COR-L47 (cell line): ENCODE measurements at regions not wholly inside any gene's neighbourhood (a gene's known extent, or its start where the extent isn't known, plus 50 kb on each side); places are given as distances from the start of the nearest gene placed in this dataset.
"Not testable (repeated sequence)": the region's sequence is repeated elsewhere in the genome, so short reads cannot be mapped to it uniquely, and the experiment has no call there.

Source experiments
- DNase-seq: peaks from one replicate; lab custom pipeline; 2025; lab: John Stamatoyannopoulos, UW

DNA sequence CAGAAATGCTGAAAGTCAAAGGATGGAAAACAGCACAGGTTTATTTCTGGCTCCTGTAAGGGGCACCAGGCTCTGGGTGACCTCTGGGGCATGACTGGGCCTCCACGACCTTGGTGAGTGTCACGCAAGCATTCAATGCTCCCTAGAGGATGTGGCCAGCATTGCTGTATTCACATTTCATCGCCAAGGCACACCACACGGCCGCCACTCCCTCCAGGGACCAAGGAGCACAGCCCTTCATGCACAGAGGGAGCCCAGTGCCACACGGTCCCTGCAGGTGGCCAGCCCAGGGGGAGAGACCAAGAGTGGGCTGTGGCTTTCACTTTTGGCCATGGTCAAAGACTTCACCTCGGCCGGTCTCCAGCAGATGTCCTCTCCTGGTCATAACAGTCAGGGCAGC lies 137.4 kb upstream of the TNRC6C start:
- DNase-seq, result no peak

DNA sequence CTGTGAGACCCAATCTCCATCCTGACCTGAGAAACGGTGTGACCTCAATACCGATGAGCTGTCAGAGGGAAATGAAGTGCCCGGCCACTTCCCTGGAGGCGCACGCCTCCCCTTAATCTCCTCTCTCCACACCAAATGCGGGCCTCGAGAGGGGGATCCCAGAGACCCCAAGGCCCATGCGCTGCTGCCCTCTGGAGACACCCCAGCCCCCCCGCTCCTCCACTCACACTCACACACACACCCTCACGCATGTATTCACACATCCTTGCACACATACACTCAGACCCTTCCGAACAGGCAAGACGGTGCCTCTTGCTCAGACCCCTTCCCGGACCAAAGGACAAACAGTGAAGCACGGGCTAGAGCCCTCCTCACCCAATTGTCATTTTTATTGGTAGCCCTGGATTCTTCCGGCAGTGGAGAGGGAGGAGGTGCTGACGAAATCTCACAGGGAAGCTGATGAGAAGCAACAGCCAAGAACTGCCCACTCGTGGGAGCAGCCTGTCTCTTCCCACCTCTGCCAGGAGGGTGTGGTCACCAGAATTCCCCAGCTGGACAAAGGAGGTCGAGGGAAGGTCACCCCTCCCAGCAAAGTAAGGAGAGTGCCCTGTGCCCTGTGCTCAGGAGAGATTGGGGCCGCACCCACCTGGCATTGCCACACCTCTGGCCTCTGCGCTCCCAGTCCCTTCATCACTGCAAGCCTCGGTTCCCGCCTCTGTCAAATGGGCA lies 136.0 kb upstream of the TNRC6C start:
- no peak for DNase-seq

DNA sequence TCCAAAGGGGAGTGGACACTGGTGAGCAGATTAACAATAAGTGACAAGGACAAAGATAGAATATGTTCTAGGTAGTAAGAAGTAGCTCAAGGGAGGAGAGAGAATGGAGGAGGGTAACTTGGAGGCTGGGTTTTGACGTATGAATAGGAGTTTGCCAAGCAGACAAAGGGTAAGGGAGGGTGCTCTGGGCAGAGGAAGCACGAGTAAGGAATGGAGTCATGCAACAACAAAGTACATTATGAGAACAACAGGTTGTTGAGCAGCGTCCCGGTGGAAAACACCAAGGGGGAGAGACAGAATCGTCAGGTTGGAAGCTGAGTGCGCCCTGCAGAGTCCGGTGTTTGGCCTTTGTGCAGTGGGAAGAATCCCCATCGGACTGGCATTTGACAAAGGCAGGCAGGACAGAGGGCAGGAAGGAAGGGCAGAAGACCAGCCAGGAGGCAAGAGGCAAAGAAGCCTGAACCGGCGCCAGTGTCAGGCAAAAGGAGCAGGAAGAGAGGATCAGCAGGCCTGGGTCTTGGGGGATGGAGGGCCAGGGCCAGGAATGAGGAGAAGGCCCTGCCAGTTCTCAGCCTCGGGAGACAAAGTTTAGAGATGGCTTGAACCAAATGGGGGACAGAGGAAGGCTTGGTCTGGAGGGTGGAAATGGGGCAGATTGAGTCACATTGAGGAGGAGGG lies 134.3 kb upstream of the TNRC6C start:
- no peak for DNase-seq

DNA sequence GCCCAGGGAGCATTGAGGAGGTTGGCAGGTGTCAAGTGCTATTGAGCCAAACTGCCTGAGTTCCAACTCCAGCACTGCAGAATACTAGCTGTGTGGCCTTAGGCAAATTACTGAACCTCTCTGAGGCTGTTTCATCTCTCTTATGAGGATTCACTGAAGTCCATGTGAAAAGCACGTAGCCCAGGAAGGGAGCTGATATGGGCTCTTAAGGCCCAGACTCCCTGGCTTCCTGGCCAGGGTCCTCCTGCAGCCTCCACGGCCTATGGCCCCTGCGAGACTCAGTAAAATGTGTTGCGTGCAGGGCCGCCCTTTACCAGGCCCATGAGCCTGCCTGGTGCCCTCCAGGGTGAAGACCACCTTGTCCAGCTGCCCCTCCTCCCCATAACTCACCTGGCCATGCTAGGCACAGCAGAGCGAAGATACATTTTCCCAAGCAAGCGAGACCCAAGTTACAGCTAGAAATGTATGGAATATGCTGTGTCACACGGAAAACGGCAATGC lies 133.7 kb upstream of the TNRC6C start:
- DNase-seq, result no peak

DNA sequence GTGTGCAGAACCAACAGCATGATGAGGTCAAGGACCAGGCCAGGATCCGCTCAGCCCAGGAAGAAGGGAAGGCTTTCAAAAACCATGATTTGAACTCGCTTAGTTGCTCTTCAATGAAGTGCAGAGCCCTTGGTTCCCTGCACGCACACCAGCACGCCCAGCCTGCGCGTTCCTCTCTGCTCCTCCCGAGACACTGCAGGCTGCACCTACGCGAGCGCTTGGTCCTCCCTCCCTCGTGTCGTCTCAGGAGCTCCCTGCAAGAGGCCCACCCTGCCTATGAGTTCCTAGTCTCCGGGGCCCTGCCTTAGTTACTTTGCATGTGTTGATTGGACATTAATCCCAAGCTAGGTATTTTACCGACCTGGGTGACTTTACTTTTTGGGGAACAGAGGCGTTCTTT lies 132.9 kb upstream of the TNRC6C start:
- DNase-seq, result no peak

DNA sequence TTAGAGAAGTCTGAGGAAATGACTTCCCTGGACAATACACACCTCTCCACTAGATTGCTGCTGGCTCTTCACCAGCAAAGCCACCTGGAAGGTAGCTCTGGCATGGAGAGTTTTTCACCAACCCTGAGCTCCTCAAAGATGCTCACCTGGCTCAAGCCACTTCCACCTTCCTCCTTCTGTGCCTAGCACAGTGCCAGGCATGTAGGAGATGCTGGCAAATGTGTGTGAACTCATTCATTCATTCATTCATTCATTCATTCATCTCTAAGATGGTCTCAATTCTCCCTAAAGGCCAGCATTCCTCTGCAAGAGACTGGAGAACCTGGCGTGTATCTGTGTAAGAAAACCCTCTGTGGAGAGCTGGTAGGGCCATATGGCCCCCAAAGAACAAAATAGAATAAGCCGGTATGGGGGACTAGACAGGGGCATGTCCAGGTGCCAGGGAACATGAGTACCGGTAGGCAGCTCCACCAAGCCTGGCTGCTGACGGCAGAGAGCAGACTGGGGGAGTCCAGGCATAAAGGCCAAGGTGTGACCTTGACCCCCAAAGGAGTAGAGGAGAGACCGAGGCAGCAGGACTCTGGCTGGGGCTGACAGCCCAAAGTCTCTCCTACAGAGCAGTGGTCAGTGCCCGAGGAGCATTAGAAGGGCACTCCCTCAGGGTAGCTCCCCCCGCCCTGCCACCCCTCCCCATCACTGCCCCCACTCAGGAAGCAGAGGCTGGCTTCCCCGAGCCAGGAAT lies 132.2 kb upstream of the TNRC6C start:
- DNase-seq, result no peak

DNA sequence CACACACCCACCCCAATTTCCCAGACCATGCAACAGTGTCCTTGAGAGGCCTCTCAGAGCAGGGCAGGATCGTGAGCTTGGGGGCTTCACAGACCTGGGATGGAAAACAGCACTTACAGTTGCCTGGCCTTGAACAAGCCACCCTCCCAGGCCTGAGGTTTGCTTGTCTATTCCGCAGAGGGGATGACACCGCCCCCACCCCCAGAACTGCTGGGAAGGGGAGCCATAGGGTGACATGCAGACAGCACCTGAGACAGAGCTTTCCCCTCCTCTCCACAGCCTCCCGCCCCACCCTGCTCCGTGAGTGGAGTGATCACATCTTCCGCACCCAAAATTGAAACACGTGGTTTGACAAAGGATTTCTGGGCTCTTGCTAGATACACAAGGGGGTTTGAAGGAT lies 131.5 kb upstream of the TNRC6C start:
- no peak for DNase-seq

DNA sequence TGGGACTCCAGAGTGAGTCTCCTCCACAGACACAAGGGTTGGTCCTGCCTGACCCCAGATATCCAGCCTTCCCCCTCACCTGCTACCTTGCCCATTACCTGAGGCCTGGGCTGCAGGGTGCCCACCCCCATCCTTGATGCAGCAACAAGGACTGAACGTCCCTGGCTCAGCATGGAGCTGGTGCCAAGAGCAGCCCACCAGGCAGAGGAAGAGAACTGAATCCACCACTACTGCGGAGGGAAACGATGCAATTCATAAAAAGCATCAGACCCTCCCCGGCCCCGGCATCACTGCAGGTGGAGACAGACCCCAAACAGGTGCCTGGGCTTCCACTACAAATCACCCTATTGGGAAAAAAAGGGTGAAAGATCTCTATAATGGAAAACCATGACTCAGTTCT lies 131.0 kb upstream of the TNRC6C start:
- DNase-seq, result no peak

DNA sequence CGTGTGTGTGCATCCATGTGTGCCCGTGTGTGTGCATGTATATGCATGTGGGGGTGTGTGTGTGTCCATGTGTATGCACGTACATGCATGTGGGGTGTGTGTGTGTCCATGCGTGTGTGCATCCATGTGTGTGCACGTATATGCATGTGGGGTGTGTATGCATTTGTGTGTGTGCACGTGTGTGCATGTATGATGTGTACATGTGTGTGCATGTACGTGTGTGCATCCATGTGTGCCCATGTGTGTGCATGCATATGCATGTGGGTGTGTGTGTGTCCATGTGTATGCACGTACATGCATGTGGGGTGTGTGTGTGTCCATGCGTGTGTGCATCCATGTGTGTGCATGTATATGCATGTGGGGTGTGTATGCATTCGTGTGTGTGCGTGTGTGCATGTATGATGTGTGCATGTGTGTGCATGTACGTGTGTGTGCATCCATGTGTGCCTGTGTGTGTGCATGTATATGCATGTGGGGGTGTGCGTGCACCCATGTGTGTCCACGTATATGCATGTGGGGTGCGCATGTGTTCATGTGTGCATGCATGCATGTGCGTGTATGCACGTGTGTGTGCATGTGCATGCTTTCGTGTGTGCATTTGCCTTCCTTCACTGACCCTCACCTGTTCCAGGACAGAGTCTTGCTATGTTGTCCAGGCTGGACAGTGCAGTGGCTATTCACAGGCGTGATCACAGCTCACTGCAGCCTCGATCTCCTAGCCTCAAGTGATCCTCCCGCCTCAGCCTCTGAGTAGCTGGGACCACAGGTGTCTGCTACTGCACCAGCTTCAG lies 129.6 kb upstream of the TNRC6C start:
- no peak for DNase-seq

DNA sequence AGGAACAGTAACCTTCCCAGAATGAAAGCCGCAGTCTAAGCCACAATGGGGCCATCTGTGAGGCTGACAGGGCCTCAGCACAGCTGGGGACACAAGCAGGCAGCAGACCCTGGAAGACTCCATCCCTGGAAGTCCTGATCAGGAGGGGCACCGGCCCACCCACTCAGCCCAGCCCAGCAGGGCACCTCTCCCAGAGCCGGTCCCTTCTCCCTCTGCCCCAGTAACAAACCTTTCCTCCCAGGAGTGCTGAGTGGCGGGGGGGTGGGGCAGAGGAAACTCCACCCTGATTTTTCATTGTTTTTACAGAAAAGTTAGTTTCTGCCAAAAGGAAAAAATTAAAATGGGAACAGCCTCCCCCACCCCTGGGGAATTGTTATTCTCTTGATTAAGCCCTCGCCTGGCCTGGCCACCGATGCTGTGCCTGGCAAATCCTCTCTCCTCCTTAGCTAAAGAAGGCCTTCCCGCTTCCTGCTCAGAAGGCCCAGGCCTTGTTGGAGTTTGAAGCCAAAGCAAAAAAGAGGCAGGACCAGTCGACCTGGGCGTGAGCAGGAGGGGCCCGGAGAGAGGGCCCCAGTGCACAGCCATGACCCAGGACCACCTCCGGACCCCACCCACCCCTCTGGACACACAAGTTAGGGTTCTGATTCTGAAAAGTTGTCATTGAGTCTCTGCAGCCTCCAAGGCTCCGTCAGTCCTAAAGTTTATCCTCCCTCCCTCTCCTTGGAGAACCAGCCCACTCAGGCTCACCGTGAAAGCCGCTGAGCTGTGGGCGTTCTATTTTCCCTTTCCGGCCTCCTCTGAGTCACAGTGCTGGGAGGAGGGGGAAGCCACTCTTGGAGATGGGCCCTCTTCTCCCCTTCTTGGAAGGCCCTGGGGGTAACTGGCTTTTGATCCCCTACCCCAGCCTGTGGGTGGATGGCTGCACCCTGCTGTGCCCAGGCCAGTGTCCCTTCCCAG lies 128.4 kb upstream of the TNRC6C start:
- no peak for DNase-seq

DNA sequence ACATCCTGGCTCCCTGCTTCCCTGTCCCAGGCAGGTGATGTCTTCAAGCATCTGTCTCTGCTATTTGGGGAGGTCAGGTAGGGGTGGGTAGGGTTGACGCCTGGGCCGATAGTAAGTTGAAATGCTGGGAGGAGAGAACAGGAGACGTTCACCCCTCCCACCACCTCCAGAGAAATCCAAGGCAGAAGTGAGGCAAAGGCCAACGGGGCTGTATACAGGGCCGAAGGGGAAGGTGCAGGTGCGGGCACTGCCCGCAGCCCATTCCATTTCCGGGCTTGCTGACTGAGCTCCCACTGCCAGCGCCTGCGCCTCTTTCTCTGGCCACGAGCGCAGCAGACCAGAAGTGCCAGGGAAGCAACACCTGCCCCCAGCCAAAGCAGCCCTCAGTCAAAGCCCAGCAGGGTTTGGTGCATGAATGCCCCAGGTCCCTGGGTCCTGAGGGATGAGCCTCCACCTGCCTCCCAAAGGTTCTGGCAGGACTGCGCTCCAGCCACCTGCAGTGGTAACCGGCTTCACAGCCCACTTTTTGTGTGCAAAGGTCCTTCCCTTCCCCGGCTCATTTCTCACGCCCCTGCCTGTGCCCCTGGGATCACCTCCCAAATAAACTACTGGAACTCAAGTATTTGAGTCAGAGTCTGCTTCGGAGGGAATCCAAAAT lies 127.6 kb upstream of the TNRC6C start:
- no peak for DNase-seq

DNA sequence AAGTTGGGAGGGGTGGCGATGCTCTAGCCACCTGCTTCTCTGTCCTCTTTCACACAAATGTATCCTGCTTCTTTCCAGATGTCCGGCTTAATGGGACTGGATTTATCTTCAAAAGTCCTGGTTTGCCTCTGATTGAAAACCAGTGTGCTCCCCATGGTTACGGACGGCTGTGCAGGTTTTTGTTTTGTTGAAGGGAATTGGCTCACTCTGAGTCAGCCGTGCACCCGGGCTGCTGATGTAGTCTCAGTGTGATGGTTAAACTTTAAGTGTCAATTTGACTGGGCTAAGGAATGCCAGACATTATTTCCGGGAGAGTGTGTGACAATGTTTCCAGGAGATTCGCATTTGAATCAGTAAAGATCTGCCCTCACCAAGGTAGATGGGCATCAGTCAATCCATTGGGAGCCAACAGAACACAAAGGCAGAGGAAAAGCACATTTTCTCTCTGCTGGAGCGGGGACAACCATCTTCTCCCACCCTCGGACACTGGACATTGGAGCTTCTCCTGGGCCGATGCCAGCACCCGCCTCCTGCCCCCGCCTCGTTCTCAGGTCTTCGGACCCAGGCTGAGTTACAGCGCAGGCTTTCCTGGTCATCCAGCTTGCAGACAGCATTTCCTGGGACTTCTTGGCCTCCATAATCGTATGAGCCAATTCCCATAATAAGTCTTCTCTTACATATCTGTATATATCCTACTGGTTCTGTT lies 126.9 kb upstream of the TNRC6C start:
- no peak for DNase-seq

DNA sequence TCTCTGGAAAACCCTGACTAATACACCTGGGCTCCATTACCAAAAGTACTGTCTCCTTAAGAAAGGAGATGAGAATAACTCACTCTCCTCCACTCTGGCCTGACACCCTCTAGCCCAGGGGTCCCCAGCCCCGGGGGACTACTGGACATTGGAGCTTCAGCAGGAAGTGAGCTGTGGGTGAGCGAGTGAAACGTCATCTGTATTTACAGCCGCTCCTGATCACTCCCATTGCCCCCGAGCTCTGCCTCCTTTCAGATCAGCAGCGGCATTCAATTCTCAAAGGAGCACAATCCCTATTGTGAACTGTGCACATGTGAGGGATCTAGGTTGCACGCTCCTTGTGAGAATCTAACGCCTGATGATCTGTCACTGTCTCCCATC lies 126.3 kb upstream of the TNRC6C start:
- no peak for DNase-seq

DNA sequence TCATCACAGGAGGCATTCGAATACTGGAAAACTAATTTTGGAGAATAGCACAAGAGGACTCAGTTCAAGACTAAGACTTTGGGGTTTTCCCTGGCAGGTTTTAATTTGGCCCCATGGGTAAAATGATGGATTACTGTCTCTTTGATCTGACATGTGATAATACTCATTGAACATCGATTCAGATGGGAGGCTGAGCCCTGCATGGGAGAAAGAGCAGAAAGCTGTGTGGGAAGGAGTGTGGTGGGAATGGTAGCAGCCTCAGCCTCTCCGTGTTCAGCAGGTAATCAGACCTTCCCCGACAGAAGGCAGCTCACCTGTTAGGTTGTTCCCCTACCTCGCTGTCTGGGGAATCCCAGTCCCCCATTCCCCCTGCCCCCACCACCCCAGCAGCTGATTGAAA lies 124.7 kb upstream of the TNRC6C start:
- no peak for DNase-seq

DNA sequence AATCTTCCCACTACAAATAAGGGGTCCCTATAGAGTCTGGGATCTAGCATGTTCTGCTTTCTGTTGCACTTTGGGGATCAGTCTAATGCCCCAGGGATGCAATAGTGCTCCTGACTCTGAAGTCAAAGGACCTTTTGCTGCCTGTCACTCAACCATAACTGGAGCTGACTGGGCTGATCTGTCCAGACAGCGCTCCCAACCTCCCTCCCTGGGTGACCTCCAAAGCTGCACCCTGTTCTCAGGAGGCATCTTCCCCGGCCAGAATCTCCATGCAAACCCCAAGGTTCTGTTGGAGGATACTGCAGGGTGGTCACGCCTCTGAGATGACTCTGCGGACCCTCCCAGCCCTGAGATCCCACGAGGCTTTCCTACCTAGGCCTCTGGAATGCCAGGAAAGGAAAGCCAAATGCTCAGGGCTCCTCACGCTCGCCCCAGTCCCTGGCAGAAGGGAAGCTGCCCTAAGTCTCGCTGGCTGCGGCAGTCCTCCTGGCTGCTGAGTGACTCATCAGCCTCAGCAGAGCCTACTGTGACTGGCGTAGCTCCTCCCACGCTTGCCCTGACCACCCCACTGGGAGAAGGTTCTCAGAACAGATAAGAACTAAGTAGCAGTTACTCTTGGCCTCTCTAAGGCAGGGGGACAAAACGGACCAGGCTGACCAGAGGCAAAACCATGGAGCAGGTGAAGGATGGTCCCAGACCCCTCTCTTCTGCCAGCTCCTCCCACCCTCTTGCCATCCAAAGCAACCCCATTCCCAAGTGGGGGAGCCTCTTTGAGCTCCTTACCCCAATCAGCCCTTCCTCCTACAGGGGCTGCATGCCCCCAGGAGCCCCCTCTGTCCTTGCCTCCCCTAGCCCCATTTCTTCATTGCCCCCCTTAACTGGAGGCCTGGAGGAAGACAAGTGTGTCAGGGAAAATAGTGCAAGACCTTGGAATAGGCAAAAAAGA lies 124.1 kb upstream of the TNRC6C start:
- DNase-seq, result no peak

DNA sequence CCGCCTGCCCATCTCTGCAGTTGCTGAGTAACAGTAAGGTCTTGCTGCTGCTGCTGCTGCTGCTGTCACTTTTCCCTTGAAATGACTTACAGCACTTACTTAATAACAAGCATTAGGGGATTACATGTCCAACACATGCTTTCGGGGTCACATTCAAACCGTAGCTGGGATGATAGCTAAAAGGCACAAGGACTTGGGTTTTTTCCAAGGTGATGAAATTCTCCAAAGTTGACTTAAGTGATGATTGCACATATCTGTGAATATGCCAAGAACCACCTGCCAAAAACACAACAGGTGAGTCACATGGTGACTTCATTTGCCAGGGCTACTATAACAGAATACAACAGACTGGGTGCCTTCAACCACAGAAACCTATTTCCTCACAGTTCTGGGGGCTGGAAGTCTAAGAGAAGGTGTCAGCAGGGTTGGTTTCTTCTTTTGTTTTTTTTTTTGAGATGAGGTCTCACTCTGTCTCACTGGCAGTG lies 121.9 kb upstream of the TNRC6C start:
- DNase-seq, result peak; percentile 19

DNA sequence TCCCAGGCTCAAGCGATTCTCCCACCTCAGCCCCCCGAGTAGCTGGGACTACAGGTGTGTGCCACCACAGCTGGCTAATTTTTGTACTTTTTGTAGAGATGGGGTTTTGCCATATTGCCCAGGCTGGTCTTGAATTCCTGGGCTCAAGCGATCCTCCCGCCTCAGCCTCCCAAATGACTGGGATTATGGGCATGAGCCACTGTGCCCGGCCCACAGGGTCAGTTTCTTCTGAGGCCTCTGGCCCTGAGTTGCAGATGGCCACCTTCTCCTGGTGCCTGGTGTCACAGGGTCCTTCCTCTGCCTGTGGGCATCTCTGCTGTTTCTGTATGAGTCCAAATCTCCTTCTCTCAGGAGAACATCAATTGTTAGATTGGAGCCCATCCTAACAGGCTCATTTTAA lies 121.4 kb upstream of the TNRC6C start:
- not testable (repeated sequence) for DNase-seq

DNA sequence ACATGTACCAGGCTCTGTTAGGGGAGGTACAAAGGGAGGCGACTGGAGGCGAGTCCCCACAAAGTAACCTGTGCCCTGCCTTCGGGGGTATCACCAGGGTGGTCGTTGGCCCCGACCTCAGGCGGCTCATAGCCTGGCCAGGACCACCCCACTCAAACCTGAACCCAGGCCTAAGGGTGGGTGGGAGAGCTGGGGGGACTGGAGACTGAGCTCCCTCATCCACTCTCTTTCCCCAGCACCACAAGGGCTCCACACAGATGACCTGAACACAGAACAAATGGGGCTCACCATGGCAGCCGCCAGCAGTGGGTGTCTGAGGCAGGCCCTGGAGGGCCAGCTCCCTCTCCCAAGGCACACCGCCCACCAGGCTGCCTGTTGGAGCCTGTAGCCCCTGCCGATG lies 120.6 kb upstream of the TNRC6C start:
- no peak for DNase-seq
